Myocyte (in vitro differentiated cells): ENCODE measurements at regions not wholly inside any gene's neighbourhood (a gene's known extent, or its start where the extent isn't known, plus 50 kb on each side); places are given as distances from the start of the nearest gene placed in this dataset.
"Not testable (repeated sequence)": the region's sequence is repeated elsewhere in the genome, so short reads cannot be mapped to it uniquely, and the experiment has no call there.

Source experiments
- DNase-seq: peaks from one replicate; pipeline ENCODE4 v3.0.0-alpha.2; 2012; ENCODE audit warnings: low read depth

GRCh38 chr2:67079729-67080128, 317.4 kb upstream of the ETAA1 start:
- DNase-seq = no peak

- no peak for DNase-seq
Measured at GRCh38 chr2:67082813-67083212, 314.3 kb upstream of the ETAA1 start.

GRCh38 chr2:67083951-67084350, 313.2 kb upstream of the ETAA1 start:
- no peak for DNase-seq

GRCh38 chr2:67085146-67085545, 312.0 kb upstream of the ETAA1 start:
- no peak for DNase-seq

- no peak for DNase-seq
Measured at GRCh38 chr2:67091681-67092080, 305.5 kb upstream of the ETAA1 start.

GRCh38 chr2:67095121-67095520, 302.0 kb upstream of the ETAA1 start:
- no peak for DNase-seq

GRCh38 chr2:67096886-67097285, 300.2 kb upstream of the ETAA1 start:
- no peak for DNase-seq

- no peak for DNase-seq
Measured at GRCh38 chr2:67103157-67103556, 294.0 kb upstream of the ETAA1 start.

- DNase-seq = no peak
Measured at GRCh38 chr2:67108231-67108630, 288.9 kb upstream of the ETAA1 start.

- DNase-seq = no peak
Measured at GRCh38 chr2:67124531-67124930, 272.6 kb upstream of the ETAA1 start.

- no peak for DNase-seq
Measured at GRCh38 chr2:67130531-67131256, 266.4 kb upstream of the ETAA1 start.

GRCh38 chr2:67131257-67131609, 265.9 kb upstream of the ETAA1 start:
- no peak for DNase-seq

- not testable (repeated sequence) for DNase-seq
Measured at GRCh38 chr2:67132441-67132940, 264.6 kb upstream of the ETAA1 start.

GRCh38 chr2:67135208-67135607, 261.9 kb upstream of the ETAA1 start:
- DNase-seq = no peak

- DNase-seq = no peak
Measured at GRCh38 chr2:67137699-67138098, 259.4 kb upstream of the ETAA1 start.

GRCh38 chr2:67142071-67142470, 255.1 kb upstream of the ETAA1 start:
- DNase-seq = no peak

- no peak for DNase-seq
Measured at GRCh38 chr2:67142741-67143140, 254.4 kb upstream of the ETAA1 start.

- no peak for DNase-seq
Measured at GRCh38 chr2:67145851-67146250, 251.3 kb upstream of the ETAA1 start.

GRCh38 chr2:67156796-67157195, 240.3 kb upstream of the ETAA1 start:
- no peak for DNase-seq

GRCh38 chr2:67158718-67159117, 238.4 kb upstream of the ETAA1 start:
- DNase-seq = no peak

GRCh38 chr2:67159929-67160328, 237.2 kb upstream of the ETAA1 start:
- no peak for DNase-seq

- DNase-seq = no peak
Measured at GRCh38 chr2:67164771-67165522, 232.2 kb upstream of the ETAA1 start.

GRCh38 chr2:67165523-67165990, 231.6 kb upstream of the ETAA1 start:
- DNase-seq = no peak
